SK-N-SH treated with all-trans-retinoic acid at 6 μM for 48 hours (cell line): ENCODE measurements at regions not wholly inside any gene's neighbourhood (a gene's known extent, or its start where the extent isn't known, plus 50 kb on each side); places are given as distances from the start of the nearest gene placed in this dataset.

Experiments
- ATAC-seq: fragments of 200-7000 bp; cut with Tn5 transposase; 3 replicates; pipeline ENCODE4 v1.9.1; 2020; ENCODE audit warnings: mild to moderate bottlenecking, moderate library complexity
- ARNTL ChIP-seq: fragments of 450-650 bp; formaldehyde crosslinking; IDR thresholded peaks from 2 replicates; pipeline ENCODE4 v1.5.0; 2020; ENCODE audit warnings: low read depth, mild to moderate bottlenecking, moderate library complexity, borderline replicate concordance
- BACH2 ChIP-seq: fragments of 250-450 bp; sonication (Bioruptor Pico); IDR thresholded peaks from 2 replicates; pipeline ENCODE4 v1.9.0; 2021; ENCODE audit warnings: mild to moderate bottlenecking, borderline replicate concordance
- CSDC2 ChIP-seq: fragments of 250-450 bp; sonication (Bioruptor Pico); IDR thresholded peaks from 2 replicates; pipeline ENCODE4 v1.5.0; 2020; ENCODE audit warnings: mild to moderate bottlenecking, moderate library complexity
- ESRRG ChIP-seq: fragments of 250-450 bp; sonication (Bioruptor Pico); IDR thresholded peaks from 2 replicates; pipeline ENCODE4 v1.6.1; 2021; ENCODE audit warnings: mild to moderate bottlenecking
- GLIS3 ChIP-seq: fragments of 250-450 bp; sonication (Bioruptor Pico); IDR thresholded peaks from 2 replicates; pipeline ENCODE4 v1.5.0; 2020; ENCODE audit warnings: mild to moderate bottlenecking, moderate library complexity
- ISL1 ChIP-seq: fragments of 250-450 bp; sonication (Bioruptor Pico); IDR thresholded peaks from 2 replicates; pipeline ENCODE4 v2.1.2; 2022; ENCODE audit warnings: mild to moderate bottlenecking, moderate library complexity
- OSR1 ChIP-seq: fragments of 250-450 bp; sonication (Bioruptor Pico); IDR thresholded peaks from 2 replicates; pipeline ENCODE4 v1.8.0; 2022; ENCODE audit warnings: moderate library complexity, mild to moderate bottlenecking, inconsistent platforms
- PPARA ChIP-seq: fragments of 250-450 bp; sonication (Bioruptor Pico); IDR thresholded peaks from 2 replicates; pipeline ENCODE4 v1.5.0; 2020; ENCODE audit warnings: mild to moderate bottlenecking, borderline replicate concordance
- RARB ChIP-seq: fragments of 250-450 bp; sonication (Bioruptor Pico); IDR thresholded peaks from 2 replicates; pipeline ENCODE4 v1.8.0; 2021; ENCODE audit warnings: mild to moderate bottlenecking, moderate library complexity
- SNAI2 ChIP-seq: fragments of 250-450 bp; sonication (Bioruptor Pico); IDR thresholded peaks from 2 replicates; pipeline ENCODE4 v1.5.0; 2020; ENCODE audit warnings: mild to moderate bottlenecking, moderate library complexity
- TCF4 ChIP-seq: fragments of 250-450 bp; sonication (Bioruptor Pico); IDR thresholded peaks from 2 replicates; pipeline ENCODE4 v1.8.0; 2021; ENCODE audit warnings: mild to moderate bottlenecking, moderate library complexity, borderline replicate concordance
- ZC3H10 ChIP-seq: fragments of 250-450 bp; sonication (Bioruptor Pico); IDR thresholded peaks from 2 replicates; pipeline ENCODE4 v1.5.1; 2021; ENCODE audit warnings: mild to moderate bottlenecking, moderate library complexity
- ZFP3 ChIP-seq: fragments of 250-450 bp; sonication (Bioruptor Pico); IDR thresholded peaks from 2 replicates; pipeline ENCODE4 v1.5.0; 2020; ENCODE audit warnings: mild to moderate bottlenecking, moderate library complexity
- ZFP30 ChIP-seq: fragments of 450-650 bp; formaldehyde crosslinking; IDR thresholded peaks from 2 replicates; pipeline ENCODE4 v1.5.0; 2022; ENCODE audit warnings: mild to moderate bottlenecking, moderate library complexity
- ZNF565 ChIP-seq: fragments of 450-650 bp; formaldehyde crosslinking; conservative IDR thresholded peaks from 2 replicates; pipeline ENCODE4 v1.5.0; 2020; ENCODE audit warnings: low read depth, mild to moderate bottlenecking, moderate library complexity
- ZNF70 ChIP-seq: fragments of 450-650 bp; formaldehyde crosslinking; IDR thresholded peaks from 2 replicates; pipeline ENCODE4 v1.5.0; 2020; ENCODE audit warnings: mild to moderate bottlenecking, moderate library complexity
- ZNF8 ChIP-seq: fragments of 450-650 bp; formaldehyde crosslinking; IDR thresholded peaks from 2 replicates; pipeline ENCODE4 v1.5.0; 2020; ENCODE audit warnings: mild to moderate bottlenecking, moderate library complexity
- TF ChIP-seq, protein P1 (sequence below): fragments of 250-450 bp; sonication (Bioruptor Pico); IDR thresholded peaks from 2 replicates; pipeline ENCODE4 v1.5.1; 2021; ENCODE audit warnings: mild to moderate bottlenecking, moderate library complexity
- TF ChIP-seq, protein P2 (sequence below): fragments of 250-450 bp; sonication (Bioruptor Pico); IDR thresholded peaks from 2 replicates; pipeline ENCODE4 v1.8.0; 2021; ENCODE audit warnings: low read depth, mild to moderate bottlenecking, moderate library complexity, borderline replicate concordance
- TF ChIP-seq, protein P3 (sequence below): fragments of 250-450 bp; sonication (Bioruptor Pico); IDR thresholded peaks from 2 replicates; pipeline ENCODE4 v1.5.0; 2020; ENCODE audit warnings: mild to moderate bottlenecking, moderate library complexity
- TF ChIP-seq, protein P4 (sequence below): fragments of 250-450 bp; sonication (Bioruptor Pico); IDR thresholded peaks from 2 replicates; pipeline ENCODE4 v1.8.0; 2020; ENCODE audit warnings: mild to moderate bottlenecking, moderate library complexity, borderline replicate concordance
- TF ChIP-seq, protein P5 (sequence below): fragments of 250-450 bp; sonication (Bioruptor Pico); IDR thresholded peaks from 2 replicates; pipeline ENCODE4 v1.5.1; 2020; ENCODE audit warnings: low read depth, mild to moderate bottlenecking, moderate library complexity

DNA sequence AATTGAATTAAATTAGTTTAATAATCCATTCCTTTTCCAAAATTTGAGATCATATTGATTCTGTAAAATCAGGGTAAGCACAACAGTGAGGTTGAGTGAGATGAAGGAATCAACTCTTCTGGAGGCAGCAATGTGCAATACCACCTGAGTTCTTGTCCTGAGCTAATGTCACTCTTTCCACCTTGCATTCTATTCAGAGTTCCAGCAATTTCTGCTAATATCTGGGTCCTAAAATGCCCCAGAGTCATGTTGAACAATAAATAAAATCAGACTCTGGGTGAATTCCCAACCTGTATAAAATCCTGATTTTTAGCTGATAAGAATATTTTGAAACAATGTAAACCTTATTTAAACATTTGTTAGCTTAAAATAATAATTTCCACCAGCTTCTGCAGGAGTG is 590.8 kb upstream of the ADGRB3 start (continued):
- TF ChIP-seq, protein P1, sequence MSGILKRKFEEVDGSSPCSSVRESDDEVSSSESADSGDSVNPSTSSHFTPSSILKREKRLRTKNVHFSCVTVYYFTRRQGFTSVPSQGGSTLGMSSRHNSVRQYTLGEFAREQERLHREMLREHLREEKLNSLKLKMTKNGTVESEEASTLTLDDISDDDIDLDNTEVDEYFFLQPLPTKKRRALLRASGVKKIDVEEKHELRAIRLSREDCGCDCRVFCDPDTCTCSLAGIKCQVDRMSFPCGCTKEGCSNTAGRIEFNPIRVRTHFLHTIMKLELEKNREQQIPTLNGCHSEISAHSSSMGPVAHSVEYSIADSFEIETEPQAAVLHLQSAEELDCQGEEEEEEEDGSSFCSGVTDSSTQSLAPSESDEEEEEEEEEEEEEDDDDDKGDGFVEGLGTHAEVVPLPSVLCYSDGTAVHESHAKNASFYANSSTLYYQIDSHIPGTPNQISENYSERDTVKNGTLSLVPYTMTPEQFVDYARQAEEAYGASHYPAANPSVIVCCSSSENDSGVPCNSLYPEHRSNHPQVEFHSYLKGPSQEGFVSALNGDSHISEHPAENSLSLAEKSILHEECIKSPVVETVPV (CRISPR knock-in tag), result no peak
- TF ChIP-seq, protein P2, sequence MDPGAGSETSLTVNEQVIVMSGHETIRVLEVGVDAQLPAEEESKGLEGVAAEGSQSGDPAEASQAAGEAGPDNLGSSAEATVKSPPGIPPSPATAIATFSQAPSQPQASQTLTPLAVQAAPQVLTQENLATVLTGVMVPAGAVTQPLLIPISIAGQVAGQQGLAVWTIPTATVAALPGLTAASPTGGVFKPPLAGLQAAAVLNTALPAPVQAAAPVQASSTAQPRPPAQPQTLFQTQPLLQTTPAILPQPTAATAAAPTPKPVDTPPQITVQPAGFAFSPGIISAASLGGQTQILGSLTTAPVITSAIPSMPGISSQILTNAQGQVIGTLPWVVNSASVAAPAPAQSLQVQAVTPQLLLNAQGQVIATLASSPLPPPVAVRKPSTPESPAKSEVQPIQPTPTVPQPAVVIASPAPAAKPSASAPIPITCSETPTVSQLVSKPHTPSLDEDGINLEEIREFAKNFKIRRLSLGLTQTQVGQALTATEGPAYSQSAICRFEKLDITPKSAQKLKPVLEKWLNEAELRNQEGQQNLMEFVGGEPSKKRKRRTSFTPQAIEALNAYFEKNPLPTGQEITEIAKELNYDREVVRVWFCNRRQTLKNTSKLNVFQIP, result no peak

DNA sequence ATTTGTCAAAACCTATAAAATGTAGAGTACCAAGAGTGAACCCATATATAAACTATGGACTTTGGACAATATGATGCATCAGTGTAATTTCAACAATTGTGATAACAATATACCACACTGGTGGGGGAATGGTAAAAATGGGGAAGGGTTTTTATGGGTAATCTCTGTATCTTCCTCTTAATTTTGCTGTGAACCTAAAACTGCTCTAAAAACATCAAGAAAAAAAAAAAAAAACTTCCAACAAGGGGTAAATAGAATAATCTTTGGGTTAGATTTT is 592.0 kb upstream of the ADGRB3 start:
- ATAC-seq, result no peak
- TF ChIP-seq ESRRG (CRISPR knock-in tag) (no peak), GLIS3 (CRISPR knock-in tag) (no peak), SNAI2 (CRISPR knock-in tag) (no peak), BACH2 (no peak), PPARA (CRISPR knock-in tag) (no peak), ZFP30 (CRISPR knock-in tag) (no peak), ZC3H10 (no peak), TCF4 (CRISPR knock-in tag) (no peak), OSR1 (CRISPR knock-in tag) (no peak), ARNTL (CRISPR knock-in tag) (no peak), ISL1 (CRISPR knock-in tag) (no peak), CSDC2 (no peak), ZNF8 (CRISPR knock-in tag) (no peak), ZFP3 (no peak), RARB (CRISPR knock-in tag) (no peak)
- TF ChIP-seq, protein P1 (CRISPR knock-in tag), result no peak
- TF ChIP-seq, protein P3, sequence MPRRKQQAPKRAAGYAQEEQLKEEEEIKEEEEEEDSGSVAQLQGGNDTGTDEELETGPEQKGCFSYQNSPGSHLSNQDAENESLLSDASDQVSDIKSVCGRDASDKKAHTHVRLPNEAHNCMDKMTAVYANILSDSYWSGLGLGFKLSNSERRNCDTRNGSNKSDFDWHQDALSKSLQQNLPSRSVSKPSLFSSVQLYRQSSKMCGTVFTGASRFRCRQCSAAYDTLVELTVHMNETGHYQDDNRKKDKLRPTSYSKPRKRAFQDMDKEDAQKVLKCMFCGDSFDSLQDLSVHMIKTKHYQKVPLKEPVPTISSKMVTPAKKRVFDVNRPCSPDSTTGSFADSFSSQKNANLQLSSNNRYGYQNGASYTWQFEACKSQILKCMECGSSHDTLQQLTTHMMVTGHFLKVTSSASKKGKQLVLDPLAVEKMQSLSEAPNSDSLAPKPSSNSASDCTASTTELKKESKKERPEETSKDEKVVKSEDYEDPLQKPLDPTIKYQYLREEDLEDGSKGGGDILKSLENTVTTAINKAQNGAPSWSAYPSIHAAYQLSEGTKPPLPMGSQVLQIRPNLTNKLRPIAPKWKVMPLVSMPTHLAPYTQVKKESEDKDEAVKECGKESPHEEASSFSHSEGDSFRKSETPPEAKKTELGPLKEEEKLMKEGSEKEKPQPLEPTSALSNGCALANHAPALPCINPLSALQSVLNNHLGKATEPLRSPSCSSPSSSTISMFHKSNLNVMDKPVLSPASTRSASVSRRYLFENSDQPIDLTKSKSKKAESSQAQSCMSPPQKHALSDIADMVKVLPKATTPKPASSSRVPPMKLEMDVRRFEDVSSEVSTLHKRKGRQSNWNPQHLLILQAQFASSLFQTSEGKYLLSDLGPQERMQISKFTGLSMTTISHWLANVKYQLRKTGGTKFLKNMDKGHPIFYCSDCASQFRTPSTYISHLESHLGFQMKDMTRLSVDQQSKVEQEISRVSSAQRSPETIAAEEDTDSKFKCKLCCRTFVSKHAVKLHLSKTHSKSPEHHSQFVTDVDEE (CRISPR knock-in tag), result no peak
- TF ChIP-seq, protein P4, sequence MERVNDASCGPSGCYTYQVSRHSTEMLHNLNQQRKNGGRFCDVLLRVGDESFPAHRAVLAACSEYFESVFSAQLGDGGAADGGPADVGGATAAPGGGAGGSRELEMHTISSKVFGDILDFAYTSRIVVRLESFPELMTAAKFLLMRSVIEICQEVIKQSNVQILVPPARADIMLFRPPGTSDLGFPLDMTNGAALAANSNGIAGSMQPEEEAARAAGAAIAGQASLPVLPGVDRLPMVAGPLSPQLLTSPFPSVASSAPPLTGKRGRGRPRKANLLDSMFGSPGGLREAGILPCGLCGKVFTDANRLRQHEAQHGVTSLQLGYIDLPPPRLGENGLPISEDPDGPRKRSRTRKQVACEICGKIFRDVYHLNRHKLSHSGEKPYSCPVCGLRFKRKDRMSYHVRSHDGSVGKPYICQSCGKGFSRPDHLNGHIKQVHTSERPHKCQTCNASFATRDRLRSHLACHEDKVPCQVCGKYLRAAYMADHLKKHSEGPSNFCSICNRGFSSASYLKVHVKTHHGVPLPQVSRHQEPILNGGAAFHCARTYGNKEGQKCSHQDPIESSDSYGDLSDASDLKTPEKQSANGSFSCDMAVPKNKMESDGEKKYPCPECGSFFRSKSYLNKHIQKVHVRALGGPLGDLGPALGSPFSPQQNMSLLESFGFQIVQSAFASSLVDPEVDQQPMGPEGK, result no peak
- TF ChIP-seq, protein P2, result no peak

DNA sequence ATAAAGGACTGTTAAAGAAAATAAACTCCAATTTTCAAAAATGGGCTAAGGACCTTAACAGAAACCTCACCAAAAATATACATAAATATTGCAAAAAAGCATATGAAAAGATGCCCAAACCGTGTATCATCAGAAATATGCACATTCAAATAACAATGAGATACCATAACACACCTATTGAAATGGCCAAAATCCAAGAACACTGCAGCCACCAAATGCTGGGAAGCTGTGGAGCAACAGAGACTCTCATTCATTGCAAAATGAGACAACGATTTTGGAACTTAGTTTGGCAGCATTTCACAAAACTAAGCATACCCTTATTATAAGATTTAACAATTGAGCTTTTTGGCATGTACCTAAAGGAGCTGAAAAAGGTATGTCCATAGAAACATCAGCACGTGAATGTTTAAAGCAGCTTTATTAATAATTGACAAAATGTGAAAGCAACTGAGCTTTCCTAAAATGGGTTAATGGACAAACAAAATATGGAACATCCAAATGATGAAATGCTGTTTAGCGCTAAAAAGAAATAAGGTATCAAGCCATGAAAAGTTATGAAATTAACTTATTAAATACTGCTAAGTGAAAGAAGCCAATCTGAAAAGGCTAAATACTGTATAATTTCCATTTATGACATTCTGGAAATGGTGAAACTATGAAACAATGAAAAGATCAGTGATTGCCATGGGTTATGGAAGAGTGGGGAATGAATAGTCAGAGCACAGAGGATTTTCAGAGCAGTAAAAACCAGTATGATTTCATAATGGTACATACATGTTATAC is 592.6 kb upstream of the ADGRB3 start:
- no peak for ATAC-seq
- TF ChIP-seq ISL1 (CRISPR knock-in tag), result no peak
- TF ChIP-seq ZNF70, result no peak
- TF ChIP-seq, protein P5, sequence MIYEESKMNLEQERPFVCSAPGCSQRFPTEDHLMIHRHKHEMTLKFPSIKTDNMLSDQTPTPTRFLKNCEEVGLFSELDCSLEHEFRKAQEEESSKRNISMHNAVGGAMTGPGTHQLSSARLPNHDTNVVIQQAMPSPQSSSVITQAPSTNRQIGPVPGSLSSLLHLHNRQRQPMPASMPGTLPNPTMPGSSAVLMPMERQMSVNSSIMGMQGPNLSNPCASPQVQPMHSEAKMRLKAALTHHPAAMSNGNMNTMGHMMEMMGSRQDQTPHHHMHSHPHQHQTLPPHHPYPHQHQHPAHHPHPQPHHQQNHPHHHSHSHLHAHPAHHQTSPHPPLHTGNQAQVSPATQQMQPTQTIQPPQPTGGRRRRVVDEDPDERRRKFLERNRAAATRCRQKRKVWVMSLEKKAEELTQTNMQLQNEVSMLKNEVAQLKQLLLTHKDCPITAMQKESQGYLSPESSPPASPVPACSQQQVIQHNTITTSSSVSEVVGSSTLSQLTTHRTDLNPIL (CRISPR knock-in tag), result no peak
- TF ChIP-seq, protein P1 (CRISPR knock-in tag), result no peak
- no peak for TF ChIP-seq ARNTL (CRISPR knock-in tag)
- TF ChIP-seq TCF4 (CRISPR knock-in tag), result no peak
- no peak for TF ChIP-seq OSR1 (CRISPR knock-in tag)
- TF ChIP-seq, protein P4, result no peak
- no peak for TF ChIP-seq ZNF8 (CRISPR knock-in tag)
- TF ChIP-seq GLIS3 (CRISPR knock-in tag), result no peak
- TF ChIP-seq ZNF565 (CRISPR knock-in tag), result no peak
